ENCODE measurements at regions not wholly inside any gene's neighbourhood (a gene's known extent, or its start where the extent isn't known, plus 50 kb on each side); places are given as distances from the start of the nearest gene placed in this dataset.

- intact Hi-C loops (cut with DNase I): no loop called here
- TF ChIP-seq CTCF (IDR thresholded peaks at IDR 0.05): no peak
- ATAC-seq (no peak), DNase-seq (no peak)
- Histone ChIP-seq H3K9me3 (no peaks in the 10 kb centered on the region), H3K4me3 (no peak overlapping the region), H3K36me3 (no peaks in the 10 kb centered on the region), H3K27me3 (no peaks in the 10 kb centered on the region), H3K27ac (no peak overlapping the region), H3K4me1 (no peaks in the 10 kb centered on the region)
Observed at GRCh38 chr13:60957816-60958215, 457.8 kb downstream of the PCDH20 start.

GRCh38 chr13:60945396-60945795 lies 470.3 kb downstream of the PCDH20 start:
- H3K9me3 ChIP-seq: no peaks in the 10 kb centered on the region
- H3K27ac ChIP-seq: no peak overlapping the region
- no peaks in the 10 kb centered on the region for H3K36me3 ChIP-seq
- no peaks in the 10 kb centered on the region for H3K4me1 ChIP-seq
- H3K27me3 ChIP-seq: no peaks in the 10 kb centered on the region
- intact Hi-C loops (cut with DNase I): no loop called here
- no peak for DNase-seq
- no peak for TF ChIP-seq CTCF (IDR thresholded peaks at IDR 0.05)
- H3K4me3 ChIP-seq: no peak overlapping the region
- no peak for ATAC-seq

DNA sequence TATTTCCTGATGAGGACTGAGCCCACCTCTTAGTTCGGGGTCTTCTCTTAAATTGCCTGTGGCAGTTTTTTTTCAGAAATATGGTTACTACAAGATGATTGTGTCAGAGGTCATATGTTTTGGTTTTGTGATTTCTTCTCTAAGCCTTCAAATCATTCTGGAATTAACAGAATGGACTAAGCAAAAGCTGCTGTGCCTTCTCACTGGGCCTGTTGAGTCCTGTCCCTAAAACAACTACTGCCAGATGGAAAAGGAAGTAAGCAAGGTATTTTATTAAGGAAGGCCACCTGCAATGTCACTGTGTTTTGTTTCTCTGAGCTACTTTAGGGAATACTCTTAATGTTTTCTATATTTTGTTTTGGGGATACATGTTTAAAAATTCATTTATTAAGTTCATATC lies 470.8 kb downstream of the PCDH20 start:
- no peaks in the 10 kb centered on the region for H3K9me3 ChIP-seq
- no peaks in the 10 kb centered on the region for H3K4me1 ChIP-seq
- no peaks in the 10 kb centered on the region for H3K36me3 ChIP-seq
- ATAC-seq: no peak
- no peaks in the 10 kb centered on the region for H3K27me3 ChIP-seq
- H3K4me3 ChIP-seq: no peak overlapping the region
- DNase-seq: no peak
- no peak for TF ChIP-seq CTCF (IDR thresholded peaks at IDR 0.05)
- intact Hi-C loops (cut with DNase I): no loop called here
- no peak overlapping the region for H3K27ac ChIP-seq

GRCh38 chr13:60944016-60944415 lies 471.6 kb downstream of the PCDH20 start:
- Histone ChIP-seq H3K4me3 (no peak overlapping the region), H3K9me3 (no peaks in the 10 kb centered on the region), H3K36me3 (no peaks in the 10 kb centered on the region), H3K27ac (no peak overlapping the region), H3K4me1 (no peaks in the 10 kb centered on the region), H3K27me3 (no peaks in the 10 kb centered on the region)
- intact Hi-C loops (cut with DNase I): no loop called here
- no peak for TF ChIP-seq CTCF (IDR thresholded peaks at IDR 0.05)
- ATAC-seq: no peak
- DNase-seq: no peak

DNA sequence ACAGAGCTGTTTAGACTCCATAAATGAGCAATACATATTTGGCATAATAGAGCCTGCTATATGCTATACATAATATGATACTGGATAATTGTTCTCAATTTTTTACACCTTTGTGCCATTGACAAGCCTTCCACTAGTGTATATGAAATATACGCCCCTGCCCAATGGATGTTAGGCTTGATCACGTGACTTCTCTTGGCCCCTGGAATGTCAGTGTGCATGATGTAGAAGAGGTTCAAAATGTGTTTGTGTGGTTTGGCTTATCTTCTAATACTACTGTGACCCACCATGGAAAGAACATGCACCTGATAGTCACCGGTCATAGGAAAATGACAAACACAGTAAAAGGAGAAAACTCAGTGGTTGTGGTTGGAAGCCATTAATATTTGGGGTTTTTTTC lies 479.4 kb downstream of the PCDH20 start:
- H3K4me1 ChIP-seq: no peaks in the 10 kb centered on the region
- no peak overlapping the region for H3K27ac ChIP-seq
- H3K36me3 ChIP-seq: no peaks in the 10 kb centered on the region
- H3K9me3 ChIP-seq: no peaks in the 10 kb centered on the region
- no peak for TF ChIP-seq CTCF (IDR thresholded peaks at IDR 0.05)
- no peak for DNase-seq
- ATAC-seq: no peak
- no peaks in the 10 kb centered on the region for H3K27me3 ChIP-seq
- intact Hi-C loops (cut with DNase I): no loop called here
- H3K4me3 ChIP-seq: no peak overlapping the region

Data from left lung (tissue), 4 donors.